HEK293T (cell line): ENCODE measurements at regions not wholly inside any gene's neighbourhood (a gene's known extent, or its start where the extent isn't known, plus 50 kb on each side); places are given as distances from the start of the nearest gene placed in this dataset.

ENCODE experiments used
- ARNT ChIP-seq: fragments of 450-650 bp; IDR thresholded peaks from 2 replicates; pipeline ENCODE4 v1.6.1; 2017; ENCODE audit warnings: mild to moderate bottlenecking
- BHLHE40 ChIP-seq: fragments of 450-650 bp; IDR thresholded peaks from 2 replicates; pipeline ENCODE4 v1.6.1; 2016; ENCODE audit warnings: mild to moderate bottlenecking, moderate library complexity, borderline replicate concordance
- CTBP1 ChIP-seq: fragments of 450-650 bp; IDR thresholded peaks from 2 replicates; pipeline ENCODE4 v1.6.1; 2016; ENCODE audit warnings: borderline replicate concordance
- ELF4 ChIP-seq: fragments of 450-650 bp; IDR thresholded peaks from 2 replicates; pipeline ENCODE4 v1.6.1; 2017; ENCODE audit warnings: antibody characterized with exemption
- FOXA1 ChIP-seq: fragments of 450-650 bp; IDR thresholded peaks from 2 replicates; pipeline ENCODE4 v1.6.1; 2016; ENCODE audit warnings: mild to moderate bottlenecking
- FOXK2 ChIP-seq: fragments of 450-650 bp; IDR thresholded peaks from 2 replicates; pipeline ENCODE4 v1.6.1; 2016; ENCODE audit warnings: mild to moderate bottlenecking
- FOXM1 ChIP-seq: fragments of 450-650 bp; IDR thresholded peaks from 2 replicates; pipeline ENCODE4 v1.6.1; 2017; ENCODE audit warnings: mild to moderate bottlenecking, borderline replicate concordance
- HDGF ChIP-seq: fragments of 450-650 bp; IDR thresholded peaks from 2 replicates; pipeline ENCODE4 v1.6.1; 2017; ENCODE audit warnings: antibody characterized with exemption, borderline replicate concordance
- LEF1 ChIP-seq: fragments of 450-650 bp; IDR thresholded peaks from 2 replicates; pipeline ENCODE4 v1.6.1; 2017; ENCODE audit warnings: mild to moderate bottlenecking, borderline replicate concordance
- PKNOX1 ChIP-seq: fragments of 450-650 bp; IDR thresholded peaks from 2 replicates; pipeline ENCODE4 v1.6.1; 2016
- SP1 ChIP-seq: fragments of 450-650 bp; IDR thresholded peaks from 2 replicates; pipeline ENCODE4 v1.6.1; 2017
- SUZ12 ChIP-seq: fragments of 450-650 bp; IDR thresholded peaks from 2 replicates; pipeline ENCODE4 v1.6.1; 2016; ENCODE audit warnings: mild to moderate bottlenecking

GRCh38 chrX:142819461-142819860, 206.3 kb upstream of the SPANXN4 start:
- TF ChIP-seq FOXM1: no peak
- no peak for TF ChIP-seq SP1
- TF ChIP-seq HDGF: no peak
- no peak for TF ChIP-seq FOXK2
- TF ChIP-seq CTBP1: no peak
- no peak for TF ChIP-seq BHLHE40
- TF ChIP-seq FOXA1: no peak
- no peak for TF ChIP-seq ARNT
- TF ChIP-seq PKNOX1: no peak
- no peak for TF ChIP-seq LEF1
- no peak for TF ChIP-seq ELF4
- TF ChIP-seq SUZ12: no peak
